SK-N-SH (cell line): ENCODE measurements at regions not wholly inside any gene's neighbourhood (a gene's known extent, or its start where the extent isn't known, plus 50 kb on each side); places are given as distances from the start of the nearest gene placed in this dataset.

Experiments used
- CTCF ChIA-PET: fragments of 300-600, 350-600 bp; formaldehyde crosslinking; extraction: SDS; loops from one replicate; lab custom pipeline; 2021; lab: Yijun Ruan, JAX
- POLR2A ChIA-PET: fragments of 350-600 bp; sonication (Branson Sonifier 250); formaldehyde crosslinking; extraction: SDS; loops from one replicate; lab custom pipeline; 2020; ENCODE audit warnings: antibody characterized with exemption, inconsistent platforms; lab: Yijun Ruan, JAX
- DNase-seq: peaks from one replicate; pipeline ENCODE4 v3.0.0; 2012
- H2AFZ ChIP-seq: fragments of 200-600 bp; sonication (generic); 2 replicates; pipeline ENCODE4 v1.8.1; 2016; ENCODE audit warnings: antibody characterized with exemption, mild to moderate bottlenecking, low read depth
- H3F3A ChIP-seq: fragments of 200-600 bp; sonication (generic); replicated peaks from 2 replicates; pipeline ENCODE3; 2016; ENCODE audit warnings: antibody characterized with exemption, mild to moderate bottlenecking; ENCODE audit not compliant: insufficient read depth
- H3K27ac ChIP-seq, 2 experiments: fragments of 200-500 bp in 1 of 2; fragments of 200-600 bp in 1 of 2; sonication (Bioruptor generic) in 1 of 2; sonication (generic), shearing (Covaris generic) in 1 of 2; 2 replicates each; pipeline versions ENCODE4 v1.5.1 to v1.6.1; 2014 to 2016; ENCODE audit warnings: low read depth in 2 of 2, inconsistent platforms in 1 of 2, low read length in 1 of 2, mild to moderate bottlenecking in 1 of 2, mixed read lengths in 1 of 2
- H3K27me3 ChIP-seq: fragments of 200-600 bp; sonication (generic), shearing (Covaris generic); 2 replicates; pipeline ENCODE4 v1.6.1; 2016; ENCODE audit warnings: mixed run types; ENCODE audit not compliant: insufficient read depth
- H3K36me3 ChIP-seq, 2 experiments: fragments of 200-500 bp in 1 of 2; fragments of 200-600 bp in 1 of 2; sonication (Bioruptor generic) in 1 of 2; sonication (generic) in 1 of 2; replicated peaks in 1 of 2; 2 replicates each; pipeline versions ENCODE3 to v1.5.1; 2014 to 2016; ENCODE audit warnings: low read length in 1 of 2, mild to moderate bottlenecking in 1 of 2; ENCODE audit not compliant: insufficient read depth in 2 of 2, control insufficient read depth in 1 of 2
- H3K4me1 ChIP-seq, 2 experiments: fragments of 200-500 bp in 1 of 2; fragments of 200-600 bp in 1 of 2; sonication (Bioruptor generic) in 1 of 2; sonication (generic), shearing (Covaris generic) in 1 of 2; 2 replicates each; pipeline versions ENCODE4 v1.5.1 to v1.6.1; 2014 to 2016; ENCODE audit warnings: low read depth in 1 of 2, low read length in 1 of 2, mixed run types in 1 of 2; ENCODE audit not compliant: insufficient read depth in 2 of 2, control insufficient read depth in 1 of 2
- H3K4me2 ChIP-seq: fragments of 200-600 bp; sonication (generic), shearing (Covaris generic); 2 replicates; pipeline ENCODE4 v1.6.1; 2017; ENCODE audit warnings: mixed run types
- H3K4me3 ChIP-seq, 2 experiments: fragments of 200-500 bp in 1 of 2; fragments of 200-600 bp in 1 of 2; sonication (Bioruptor generic) in 1 of 2; sonication (generic), shearing (Covaris generic) in 1 of 2; 2 replicates each; pipeline versions ENCODE4 v1.5.1 to v1.8.1; 2014 to 2016; ENCODE audit warnings: low read depth in 2 of 2, inconsistent platforms in 1 of 2, low read length in 1 of 2, mild to moderate bottlenecking in 1 of 2, mixed read lengths in 1 of 2, moderate library complexity in 1 of 2
- H3K79me2 ChIP-seq: fragments of 200-600 bp; sonication (generic); 2 replicates; pipeline ENCODE4 v1.8.1; 2017; ENCODE audit warnings: mild to moderate bottlenecking; ENCODE audit not compliant: insufficient read depth
- H3K9ac ChIP-seq: fragments of 200-600 bp; sonication (generic); 2 replicates; pipeline ENCODE4 v1.6.1; 2017; ENCODE audit warnings: mixed run types
- H3K9me2 ChIP-seq: fragments of 200-600 bp; sonication (generic); 2 replicates; pipeline ENCODE4 v1.6.1; 2017; ENCODE audit warnings: mixed run types
- H3K9me3 ChIP-seq: fragments of 200-600 bp; sonication (generic); 2 replicates; pipeline ENCODE4 v1.6.1; 2017; ENCODE audit warnings: mixed run types, mild to moderate bottlenecking, moderate library complexity
- H4K20me1 ChIP-seq: fragments of 200-600 bp; sonication (generic); 2 replicates; pipeline ENCODE4 v1.6.1; 2017; ENCODE audit warnings: mild to moderate bottlenecking, mixed run types; ENCODE audit not compliant: insufficient read depth
- CTCF ChIP-seq: fragments of 200-600 bp; sonication (generic); IDR thresholded peaks from 2 replicates; pipeline ENCODE4 v1.6.1; 2017; ENCODE audit warnings: antibody characterized with exemption, mild to moderate bottlenecking, moderate library complexity
- EZH2phosphoT487 ChIP-seq: fragments of 200-600 bp; sonication (generic); IDR thresholded peaks from 2 replicates; pipeline ENCODE4 v1.6.1; 2017; ENCODE audit warnings: low read depth, mixed run types, mild to moderate bottlenecking, antibody characterized with exemption, moderate library complexity, borderline replicate concordance
- FOSL2 ChIP-seq: IDR thresholded peaks from 2 replicates; pipeline ENCODE4 v1.4.0; 2012; ENCODE audit warnings: low read depth, mild to moderate bottlenecking, moderate library complexity, borderline replicate concordance
- FOXJ3 ChIP-seq: sonication (generic); formaldehyde crosslinking; IDR thresholded peaks from 2 replicates; pipeline ENCODE4 v1.5.1; 2020; ENCODE audit warnings: mild to moderate bottlenecking, missing genetic modification reagents
- GATA2 ChIP-seq: sonication (generic); formaldehyde crosslinking; IDR thresholded peaks from 2 replicates; pipeline ENCODE4 v1.5.0; 2020; ENCODE audit warnings: mild to moderate bottlenecking, missing genetic modification reagents
- JUND ChIP-seq: IDR thresholded peaks from 2 replicates; pipeline ENCODE4 v1.4.0; 2012
- MEF2A ChIP-seq: IDR thresholded peaks from 2 replicates; pipeline ENCODE4 v1.4.0; 2012; ENCODE audit warnings: low read depth, borderline replicate concordance
- NFIC ChIP-seq: IDR thresholded peaks from 2 replicates; pipeline ENCODE4 v1.4.0; 2012; ENCODE audit warnings: borderline replicate concordance
- NRF1 ChIP-seq: IDR thresholded peaks from 2 replicates; pipeline ENCODE4 v1.6.1; 2012; ENCODE audit warnings: low read depth, mild to moderate bottlenecking, low read length
- REST ChIP-seq: IDR thresholded peaks from 2 replicates; pipeline ENCODE4 v1.6.1; 2012; ENCODE audit warnings: mild to moderate bottlenecking, low read depth, low read length, moderate library complexity
- RFX5 ChIP-seq: IDR thresholded peaks from 2 replicates; pipeline ENCODE4 v1.6.1; 2012; ENCODE audit warnings: mild to moderate bottlenecking, improper control_type of control experiment, low read length
- RXRA ChIP-seq: IDR thresholded peaks from 2 replicates; pipeline ENCODE4 v1.4.0; 2012; ENCODE audit warnings: low read depth, mild to moderate bottlenecking, borderline replicate concordance
- SIN3A ChIP-seq: IDR thresholded peaks from 2 replicates; pipeline ENCODE4 v1.6.1; 2012; ENCODE audit warnings: low read depth, mild to moderate bottlenecking, low read length, moderate library complexity, borderline replicate concordance
- SMC3 ChIP-seq: IDR thresholded peaks from 2 replicates; pipeline ENCODE4 v1.6.1; 2012; ENCODE audit warnings: low read depth, low read length, improper control_type of control experiment
- TAF1 ChIP-seq: IDR thresholded peaks from 2 replicates; pipeline ENCODE4 v1.6.1; 2012; ENCODE audit warnings: low read depth, mild to moderate bottlenecking, low read length, moderate library complexity, borderline replicate concordance
- YY1 ChIP-seq: IDR thresholded peaks from 2 replicates; pipeline ENCODE4 v1.4.0; 2012; ENCODE audit warnings: low read depth, mild to moderate bottlenecking
- WGBS: methylation state at CpG from one replicate; pipeline ENCODE4 v1.1.6; 2017; ENCODE audit warnings: low lambda C conversion rate; 5-methylcytosine and 5-hydroxymethylcytosine counted together

- H3K9me3 ChIP-seq, result no peaks in the 10 kb centered on the region
- no peak overlapping the region for H2AFZ ChIP-seq
- H3K27ac ChIP-seq, result no peak overlapping the region
- H3K79me2 ChIP-seq, result no peaks in the 10 kb centered on the region
- no peak overlapping the region for H3K4me2 ChIP-seq
- ChIA-PET CTCF (no interaction called here), POLR2A (no interaction called here)
- 0 out of 4 replicates have a peak, but pooled peaks cover 0 to under 1% of the 10 kb centered on the region in 2 experiments for H3K4me1 ChIP-seq
- no peak overlapping the region for H3K4me3 ChIP-seq
- WGBS, result 9% methylated on average over 2 of the region's 2 CpGs
- H4K20me1 ChIP-seq, result no peaks in the 10 kb centered on the region
- H3K36me3 ChIP-seq, result no peaks in the 10 kb centered on the region
- no peaks in the 10 kb centered on the region for H3K9me2 ChIP-seq
- no peak overlapping the region for H3K9ac ChIP-seq
- no peaks in the 10 kb centered on the region for H3K27me3 ChIP-seq
- H3F3A ChIP-seq, result no peaks in the 10 kb centered on the region
- no peak for DNase-seq
- TF ChIP-seq MEF2A, result no peak
Measured at GRCh38 chr3:20400281-20400680, 214.3 kb upstream of the SGO1 start.

GRCh38 chr3:20396335-20396734 lies 210.3 kb upstream of the SGO1 start:
- POLR2A ChIA-PET, result no interaction called here

More at GRCh38 chr3:20396335-20396734, 210.3 kb upstream of the SGO1 start:
- H3K4me2 ChIP-seq, result no peak overlapping the region
- H3K79me2 ChIP-seq, result no peaks in the 10 kb centered on the region
- H3K36me3 ChIP-seq, result no peaks in the 10 kb centered on the region
- no peak overlapping the region for H3K9ac ChIP-seq
- H3K27ac ChIP-seq, result no peak overlapping the region
- H3F3A ChIP-seq, result no peaks in the 10 kb centered on the region
- no peak overlapping the region for H2AFZ ChIP-seq
- H3K27me3 ChIP-seq, result no peaks in the 10 kb centered on the region
- H3K4me3 ChIP-seq, result no peak overlapping the region
- H4K20me1 ChIP-seq, result no peaks in the 10 kb centered on the region
- WGBS, result 27% methylated on average over 3 of the region's 3 CpGs
- H3K9me3 ChIP-seq, result no peaks in the 10 kb centered on the region
- CTCF ChIA-PET, result interaction anchor here (0.8 to 1.3 kb wide), 3 partner anchors 13 to 534 kb away, joined by 3 to 4 read pairs (median 3); no protein-coding TSS in a partner anchor
- H3K4me1 ChIP-seq, result no peaks in the 10 kb centered on the region
- TF ChIP-seq NRF1 (no peak), REST (no peak), TAF1 (no peak), SIN3A (no peak), SMC3 (no peak), RXRA (no peak), FOSL2 (no peak), JUND (no peak), RFX5 (no peak), EZH2phosphoT487 (no peak), YY1 (no peak), CTCF (no peak), NFIC (no peak), FOXJ3 (no peak), GATA2 (no peak)
- TF ChIP-seq, all 33 proteins: peak for 0
- no peak for DNase-seq
- no peaks in the 10 kb centered on the region for H3K9me2 ChIP-seq
